ENCODE measurements at regions not wholly inside any gene's neighbourhood (a gene's known extent, or its start where the extent isn't known, plus 50 kb on each side); places are given as distances from the start of the nearest gene placed in this dataset.

DNA sequence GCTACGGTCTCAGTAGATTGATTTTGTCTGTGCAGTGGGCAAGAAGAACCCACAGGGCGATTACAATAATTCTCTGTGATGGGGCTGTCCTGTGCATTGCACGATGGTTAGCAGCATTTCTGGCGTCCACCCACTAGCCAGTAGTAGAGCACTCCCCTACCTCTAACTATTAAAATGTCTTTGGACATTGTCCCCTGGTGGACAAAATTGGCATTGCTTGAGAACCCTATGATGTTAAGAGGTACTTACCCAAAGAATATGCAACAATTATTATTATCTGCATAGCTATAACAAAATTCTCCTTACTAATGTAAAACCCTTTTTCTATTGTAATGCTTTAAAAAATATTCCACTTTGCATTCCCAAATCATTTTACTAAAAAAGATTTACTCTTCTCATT lies 109.5 kb upstream of the VCX3A start:
- TF ChIP-seq USF2 (IDR thresholded peaks at IDR 0.05; ENCODE audit: borderline replicate concordance, low read depth, low read length) (no peak), CTCF (IDR thresholded peaks at IDR 0.05) (peak; percentile 36; the same call in 1 of the 2 replicates), POLR2AphosphoS5 (IDR thresholded peaks at IDR 0.05; ENCODE audit: low read depth, low read length) (no peak), YY1 (IDR thresholded peaks at IDR 0.05; ENCODE audit: low read depth) (no peak), RXRA (IDR thresholded peaks at IDR 0.05; ENCODE audit: borderline replicate concordance, low read depth) (no peak), EP300 (IDR thresholded peaks at IDR 0.05; ENCODE audit: borderline replicate concordance in 1 of 2, low read depth in 1 of 2, low read length in 1 of 2) (no peak), FOSL2 (IDR thresholded peaks at IDR 0.05; ENCODE audit: borderline replicate concordance, low read depth) (no peak), FOXM1 (IDR thresholded peaks at IDR 0.05; ENCODE audit: low read depth) (no peak), CHD2 (IDR thresholded peaks at IDR 0.05; ENCODE audit: low read length, partially characterized antibody) (no peak), SMC3 (IDR thresholded peaks at IDR 0.05; ENCODE audit: low read depth, low read length) (no peak), EZH2phosphoT487 (IDR thresholded peaks at IDR 0.05; ENCODE audit: borderline replicate concordance, low read depth) (no peak)
- TF ChIP-seq, protein P1, sequence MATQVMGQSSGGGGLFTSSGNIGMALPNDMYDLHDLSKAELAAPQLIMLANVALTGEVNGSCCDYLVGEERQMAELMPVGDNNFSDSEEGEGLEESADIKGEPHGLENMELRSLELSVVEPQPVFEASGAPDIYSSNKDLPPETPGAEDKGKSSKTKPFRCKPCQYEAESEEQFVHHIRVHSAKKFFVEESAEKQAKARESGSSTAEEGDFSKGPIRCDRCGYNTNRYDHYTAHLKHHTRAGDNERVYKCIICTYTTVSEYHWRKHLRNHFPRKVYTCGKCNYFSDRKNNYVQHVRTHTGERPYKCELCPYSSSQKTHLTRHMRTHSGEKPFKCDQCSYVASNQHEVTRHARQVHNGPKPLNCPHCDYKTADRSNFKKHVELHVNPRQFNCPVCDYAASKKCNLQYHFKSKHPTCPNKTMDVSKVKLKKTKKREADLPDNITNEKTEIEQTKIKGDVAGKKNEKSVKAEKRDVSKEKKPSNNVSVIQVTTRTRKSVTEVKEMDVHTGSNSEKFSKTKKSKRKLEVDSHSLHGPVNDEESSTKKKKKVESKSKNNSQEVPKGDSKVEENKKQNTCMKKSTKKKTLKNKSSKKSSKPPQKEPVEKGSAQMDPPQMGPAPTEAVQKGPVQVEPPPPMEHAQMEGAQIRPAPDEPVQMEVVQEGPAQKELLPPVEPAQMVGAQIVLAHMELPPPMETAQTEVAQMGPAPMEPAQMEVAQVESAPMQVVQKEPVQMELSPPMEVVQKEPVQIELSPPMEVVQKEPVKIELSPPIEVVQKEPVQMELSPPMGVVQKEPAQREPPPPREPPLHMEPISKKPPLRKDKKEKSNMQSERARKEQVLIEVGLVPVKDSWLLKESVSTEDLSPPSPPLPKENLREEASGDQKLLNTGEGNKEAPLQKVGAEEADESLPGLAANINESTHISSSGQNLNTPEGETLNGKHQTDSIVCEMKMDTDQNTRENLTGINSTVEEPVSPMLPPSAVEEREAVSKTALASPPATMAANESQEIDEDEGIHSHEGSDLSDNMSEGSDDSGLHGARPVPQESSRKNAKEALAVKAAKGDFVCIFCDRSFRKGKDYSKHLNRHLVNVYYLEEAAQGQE (IDR thresholded peaks at IDR 0.05; ENCODE audit: low read depth, low read length) = no peak
- TF ChIP-seq, protein P2, sequence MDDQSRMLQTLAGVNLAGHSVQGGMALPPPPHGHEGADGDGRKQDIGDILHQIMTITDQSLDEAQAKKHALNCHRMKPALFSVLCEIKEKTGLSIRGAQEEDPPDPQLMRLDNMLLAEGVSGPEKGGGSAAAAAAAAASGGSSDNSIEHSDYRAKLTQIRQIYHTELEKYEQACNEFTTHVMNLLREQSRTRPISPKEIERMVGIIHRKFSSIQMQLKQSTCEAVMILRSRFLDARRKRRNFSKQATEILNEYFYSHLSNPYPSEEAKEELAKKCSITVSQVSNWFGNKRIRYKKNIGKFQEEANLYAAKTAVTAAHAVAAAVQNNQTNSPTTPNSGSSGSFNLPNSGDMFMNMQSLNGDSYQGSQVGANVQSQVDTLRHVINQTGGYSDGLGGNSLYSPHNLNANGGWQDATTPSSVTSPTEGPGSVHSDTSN (IDR thresholded peaks at IDR 0.05) = no peak

Measured in SK-N-SH (cell line).